NOMO-1 (cell line): ENCODE measurements at regions not wholly inside any gene's neighbourhood (a gene's known extent, or its start where the extent isn't known, plus 50 kb on each side); places are given as distances from the start of the nearest gene placed in this dataset.

Source experiments
- DNase-seq, 2 experiments: peaks; one replicate each; lab custom pipeline; 2025; ENCODE audit not compliant: unreplicated experiment in 2 of 2; lab: John Stamatoyannopoulos, UW

- DNase-seq: no peak
These were observed 438.5 kb upstream of the FAT3 start for GRCh38 chr11:91786097-91786496.

GRCh38 chr11:91783173-91783572, 441.4 kb upstream of the FAT3 start:
- no peak for DNase-seq

- DNase-seq: no peak
These were observed 445.9 kb upstream of the FAT3 start for GRCh38 chr11:91778758-91779157.

GRCh38 chr11:91776655-91777054, 448.0 kb upstream of the FAT3 start:
- no peak for DNase-seq

- DNase-seq: no peak
These were observed 451.5 kb upstream of the FAT3 start for GRCh38 chr11:91773090-91773489.

- DNase-seq: no peak
These were observed 452.7 kb upstream of the FAT3 start for GRCh38 chr11:91771961-91772360.

- no peak for DNase-seq
These were observed 455.8 kb upstream of the FAT3 start for GRCh38 chr11:91768783-91769182.

GRCh38 chr11:91763331-91763730, 461.3 kb upstream of the FAT3 start:
- DNase-seq: no peak

GRCh38 chr11:91761406-91762025, 463.1 kb upstream of the FAT3 start:
- DNase-seq: no peak

GRCh38 chr11:91756829-91757480, 467.7 kb upstream of the FAT3 start:
- DNase-seq: no peak

- no peak for DNase-seq
These were observed 468.5 kb upstream of the FAT3 start for GRCh38 chr11:91755951-91756707.

GRCh38 chr11:91755526-91755925, 469.1 kb upstream of the FAT3 start:
- no peak for DNase-seq

- no peak for DNase-seq
These were observed 475.4 kb upstream of the FAT3 start for GRCh38 chr11:91749251-91749650.

- DNase-seq: no peak
These were observed 482.5 kb upstream of the FAT3 start for GRCh38 chr11:91742155-91742554.

GRCh38 chr11:91731051-91731450, 493.6 kb upstream of the FAT3 start:
- DNase-seq: no peak

- DNase-seq: no peak
These were observed 494.0 kb upstream of the FAT3 start for GRCh38 chr11:91730620-91731019.

GRCh38 chr11:91730057-91730456, 494.6 kb upstream of the FAT3 start:
- no peak for DNase-seq

GRCh38 chr11:91717169-91717568, 507.4 kb upstream of the FAT3 start:
- no peak for DNase-seq

GRCh38 chr11:91707652-91708482, 516.8 kb upstream of the FAT3 start:
- no peak for DNase-seq

- DNase-seq: no peak
These were observed 521.6 kb upstream of the FAT3 start for GRCh38 chr11:91703042-91703441.

- DNase-seq: no peak
These were observed 523.8 kb upstream of the FAT3 start for GRCh38 chr11:91700854-91701253.
